Ammon's horn (tissue), 1 donor: ENCODE measurements at regions not wholly inside any gene's neighbourhood (a gene's known extent, or its start where the extent isn't known, plus 50 kb on each side); places are given as distances from the start of the nearest gene placed in this dataset.

Source experiments
- DNase-seq: peaks from one replicate; pipeline ENCODE4 v3.0.0-alpha.2; 2016; ENCODE audit warnings: low spot score

- DNase-seq: no peak
Observed at GRCh38 chr4:108567831-108568230, 52.5 kb upstream of the RPL34 start.

GRCh38 chr4:108561116-108561515 is 59.3 kb upstream of the RPL34 start:
- DNase-seq: no peak

- DNase-seq: no peak
Observed at GRCh38 chr4:108560616-108561015, 59.8 kb upstream of the RPL34 start.

- no peak for DNase-seq
Observed at GRCh38 chr4:108559911-108560310, 60.5 kb upstream of the RPL34 start.

- DNase-seq: no peak
Observed at GRCh38 chr4:108559068-108559793, 61.1 kb upstream of the RPL34 start.

- DNase-seq: no peak
Observed at GRCh38 chr4:108556588-108557200, 63.7 kb upstream of the RPL34 start.

- DNase-seq: no peak
Observed at GRCh38 chr4:108556166-108556565, 64.2 kb upstream of the RPL34 start.

GRCh38 chr4:108555701-108556100 is 64.7 kb upstream of the RPL34 start:
- DNase-seq: no peak

GRCh38 chr4:108547682-108548081 is 72.7 kb upstream of the RPL34 start:
- DNase-seq: no peak

GRCh38 chr4:108546728-108547127 is 73.6 kb upstream of the RPL34 start:
- no peak for DNase-seq

- no peak for DNase-seq
Observed at GRCh38 chr4:108544481-108544880, 75.9 kb upstream of the RPL34 start.

GRCh38 chr4:108543359-108543968 is 76.9 kb upstream of the RPL34 start:
- no peak for DNase-seq

- DNase-seq: no peak
Observed at GRCh38 chr4:108540536-108540935, 79.8 kb upstream of the RPL34 start.

- DNase-seq: no peak
Observed at GRCh38 chr4:108536577-108536976, 83.8 kb upstream of the RPL34 start.

- DNase-seq: no peak
Observed at GRCh38 chr4:108535757-108536156, 84.6 kb upstream of the RPL34 start.

- DNase-seq: no peak
Observed at GRCh38 chr4:108533876-108534275, 86.5 kb upstream of the RPL34 start.

GRCh38 chr4:108533245-108533844 is 87.0 kb upstream of the RPL34 start:
- DNase-seq: no peak

- no peak for DNase-seq
Observed at GRCh38 chr4:108532738-108533137, 87.6 kb upstream of the RPL34 start.

GRCh38 chr4:108532187-108532586 is 88.2 kb upstream of the RPL34 start:
- no peak for DNase-seq

GRCh38 chr4:108531461-108531860 is 88.9 kb upstream of the RPL34 start:
- no peak for DNase-seq

GRCh38 chr4:108529984-108530905 is 90.1 kb upstream of the RPL34 start:
- no peak for DNase-seq

- DNase-seq: no peak
Observed at GRCh38 chr4:108529102-108529501, 91.3 kb upstream of the RPL34 start.
